H1 (cell line): ENCODE measurements at regions not wholly inside any gene's neighbourhood (a gene's known extent, or its start where the extent isn't known, plus 50 kb on each side); places are given as distances from the start of the nearest gene placed in this dataset.

Source experiments
- CTCF ChIA-PET: fragments of 300-600 bp; sonication (Branson Sonifier 250); formaldehyde crosslinking; loops from one replicate; lab custom pipeline; 2021; ENCODE audit not compliant: partially characterized antibody; lab: Charles Lee
- POLR2A ChIA-PET: fragments of 300-600 bp; sonication (Branson Sonifier 250); formaldehyde crosslinking; loops from one replicate; lab custom pipeline; 2021; ENCODE audit warnings: inconsistent platforms; ENCODE audit not compliant: partially characterized antibody; lab: Charles Lee
- DNase-seq, 2 experiments: peaks; one replicate each; pipeline versions ENCODE4 v3.0.0 to v3.0.0-alpha.2; 2010 to 2022; ENCODE audit warnings: low spot score in 2 of 2, low read depth in 1 of 2, mixed read lengths in 1 of 2
- FAIRE-seq: peaks from 2 replicates; lab custom pipeline; 2011; peaks lifted over from hg19 to GRCh38; lab: Jason Lieb, UNC
- H2AFZ ChIP-seq: 2 replicates; pipeline ENCODE4 v1.8.1; 2012; ENCODE audit warnings: low read length, inconsistent platforms
- H2AK5ac ChIP-seq: 2 replicates; pipeline ENCODE4 v1.6.1; 2013; ENCODE audit warnings: low read depth, low read length
- H2BK120ac ChIP-seq: replicated peaks from 2 replicates; pipeline ENCODE3; 2013; ENCODE audit warnings: low read depth, low read length, inconsistent platforms
- H2BK12ac ChIP-seq: 2 replicates; pipeline ENCODE4 v1.6.1; 2013; ENCODE audit warnings: low read depth, low read length
- H2BK15ac ChIP-seq: 2 replicates; pipeline ENCODE4 v1.6.1; 2013; ENCODE audit warnings: low read length
- H2BK20ac ChIP-seq: 2 replicates; pipeline ENCODE4 v1.6.1; 2013; ENCODE audit warnings: low read length
- H2BK5ac ChIP-seq: 2 replicates; pipeline ENCODE4 v1.6.1; 2013; ENCODE audit warnings: low read depth, low read length
- H3K14ac ChIP-seq: 2 replicates; pipeline ENCODE4 v1.6.1; 2013; ENCODE audit warnings: inconsistent platforms; ENCODE audit not compliant: insufficient read length
- H3K18ac ChIP-seq: 2 replicates; pipeline ENCODE4 v1.6.1; 2013; ENCODE audit warnings: low read length; ENCODE audit errors: extremely low read depth
- H3K23ac ChIP-seq: 2 replicates; pipeline ENCODE4 v1.6.1; 2013; ENCODE audit warnings: inconsistent platforms; ENCODE audit not compliant: insufficient read length
- H3K23me2 ChIP-seq: 2 replicates; pipeline ENCODE4 v1.6.1; 2013; ENCODE audit warnings: low read depth, low read length
- H3K27ac ChIP-seq: 2 replicates; pipeline ENCODE4 v1.6.1; 2011; ENCODE audit warnings: low read depth, low read length, inconsistent platforms
- H3K27me3 ChIP-seq, 4 experiments: replicated peaks in 1 of 4; 1 replicate in 1 of 4; 2 replicates in 3 of 4; pipeline versions ENCODE4 v1.6.1 to v1.8.1; 2011 to 2013; ENCODE audit warnings: low read length in 3 of 4, mild to moderate bottlenecking in 3 of 4, inconsistent platforms in 2 of 4, mixed read lengths in 2 of 4, moderate library complexity in 1 of 4; ENCODE audit not compliant: control insufficient read depth in 3 of 4, insufficient read depth in 3 of 4; ENCODE audit errors: extremely low read depth in 1 of 4
- H3K36me3 ChIP-seq, 4 experiments: 2 replicates each; pipeline versions ENCODE4 v1.6.1 to v1.8.1; 2011 to 2013; ENCODE audit warnings: mild to moderate bottlenecking in 4 of 4, low read length in 3 of 4, moderate library complexity in 2 of 4, control low read depth in 1 of 4, inconsistent platforms in 1 of 4; ENCODE audit not compliant: insufficient read depth in 4 of 4, control insufficient read depth in 2 of 4
- H3K4ac ChIP-seq: replicated peaks from 2 replicates; pipeline ENCODE3; 2013; ENCODE audit warnings: low read length, low read depth, mixed read lengths, inconsistent platforms; ENCODE audit not compliant: insufficient read length
- H3K4me1 ChIP-seq, 4 experiments: replicated peaks in 1 of 4; 1 replicate in 1 of 4; 2 replicates in 3 of 4; pipeline versions ENCODE4 v1.6.1 to v1.8.1; 2011 to 2013; ENCODE audit warnings: low read length in 3 of 4, inconsistent platforms in 2 of 4, mixed read lengths in 1 of 4; ENCODE audit not compliant: insufficient read depth in 4 of 4, control insufficient read depth in 3 of 4
- H3K4me2 ChIP-seq, 2 experiments: 2 replicates each; pipeline versions ENCODE4 v1.6.1 to v1.8.1; 2011 to 2013; ENCODE audit warnings: low read depth in 2 of 2, low read length in 2 of 2, control low read depth in 1 of 2, inconsistent platforms in 1 of 2, mild to moderate bottlenecking in 1 of 2; ENCODE audit not compliant: insufficient read depth in 1 of 2
- H3K4me3 ChIP-seq, 4 experiments: fragments of 200-600, 300-600 bp in 1 of 4; sonication (generic), shearing (Covaris generic), sonication (Bioruptor Twin) in 1 of 4; 2 replicates each; pipeline versions ENCODE4 v1.5.1 to v1.8.1; 2011 to 2016; ENCODE audit warnings: low read length in 4 of 4, low read depth in 3 of 4, control low read depth in 2 of 4, inconsistent platforms in 2 of 4, mild to moderate bottlenecking in 2 of 4, mixed read lengths in 1 of 4, moderate library complexity in 1 of 4; ENCODE audit not compliant: insufficient read depth in 2 of 4; ENCODE audit errors: extremely low read depth in 1 of 4
- H3K56ac ChIP-seq: replicated peaks from 2 replicates; pipeline ENCODE3; 2013; ENCODE audit warnings: low read depth, mild to moderate bottlenecking, mixed read lengths, low read length, inconsistent platforms; ENCODE audit not compliant: insufficient read length
- H3K79me1 ChIP-seq: 2 replicates; pipeline ENCODE4 v1.6.1; 2013; ENCODE audit warnings: low read depth, low read length, control low read depth
- H3K79me2 ChIP-seq, 2 experiments: 2 replicates each; pipeline versions ENCODE4 v1.6.1 to v1.8.1; 2012 to 2013; ENCODE audit warnings: low read length in 2 of 2, mild to moderate bottlenecking in 2 of 2, inconsistent platforms in 1 of 2; ENCODE audit not compliant: insufficient read depth in 2 of 2, control insufficient read depth in 1 of 2
- H3K9ac ChIP-seq, 4 experiments: replicated peaks in 1 of 4; 1 replicate in 1 of 4; 2 replicates in 3 of 4; pipeline versions ENCODE4 v1.6.1 to v1.8.1; 2011 to 2013; ENCODE audit warnings: low read depth in 3 of 4, low read length in 3 of 4, control low read depth in 2 of 4, mild to moderate bottlenecking in 2 of 4, moderate library complexity in 2 of 4, inconsistent platforms in 1 of 4; ENCODE audit errors: extremely low read depth in 1 of 4
- H3K9me3 ChIP-seq, 2 experiments: 2 replicates each; pipeline versions ENCODE4 v1.6.1 to v1.8.1; 2012 to 2013; ENCODE audit warnings: mild to moderate bottlenecking in 2 of 2, moderate library complexity in 2 of 2, control low read depth in 1 of 2, inconsistent platforms in 1 of 2, low read depth in 1 of 2, low read length in 1 of 2, mixed read lengths in 1 of 2; ENCODE audit not compliant: insufficient read depth in 2 of 2
- H4K20me1 ChIP-seq, 2 experiments: replicated peaks in 1 of 2; 2 replicates each; pipeline versions ENCODE3 to v1.8.1; 2011 to 2013; ENCODE audit warnings: inconsistent platforms in 2 of 2, low read length in 2 of 2, mild to moderate bottlenecking in 1 of 2; ENCODE audit not compliant: insufficient read depth in 2 of 2, control insufficient read depth in 1 of 2
- H4K5ac ChIP-seq: 2 replicates; pipeline ENCODE4 v1.6.1; 2013; ENCODE audit warnings: low read length, low read depth, mixed read lengths, inconsistent platforms; ENCODE audit not compliant: insufficient read length
- H4K8ac ChIP-seq: 2 replicates; pipeline ENCODE4 v1.8.0; 2013; ENCODE audit warnings: mild to moderate bottlenecking, moderate library complexity, low read length, inconsistent platforms; ENCODE audit not compliant: insufficient read depth; ENCODE audit errors: extremely low read depth
- H4K91ac ChIP-seq: replicated peaks from 2 replicates; pipeline ENCODE3; 2013; ENCODE audit warnings: low read length, mixed read lengths, inconsistent platforms; ENCODE audit not compliant: insufficient read length
- YY1 ChIP-seq: IDR thresholded peaks from 2 replicates; pipeline ENCODE4 v1.6.1; 2011; ENCODE audit warnings: low read depth, mild to moderate bottlenecking, low read length
- WGBS, 2 experiments: shearing (Covaris generic) in 1 of 2; methylation state at CpG; one replicate each; pipeline versions ENCODE4 v1.1.6 to v1.1.7; 2013 to 2015; ENCODE audit warnings: low lambda C conversion rate in 2 of 2, mixed read lengths in 2 of 2, inconsistent platforms in 1 of 2, low coverage in 1 of 2, missing lambda C conversion rate in 1 of 2; ENCODE audit not compliant: insufficient replicate concordance in 2 of 2, insufficient coverage in 1 of 2, insufficient read length in 1 of 2; ENCODE audit errors: extremely low coverage in 1 of 2, missing lambda C conversion rate in 1 of 2; 5-methylcytosine and 5-hydroxymethylcytosine counted together

- no peaks in the 10 kb centered on the region for H3K79me2 ChIP-seq
- H4K8ac ChIP-seq = no peak overlapping the region
- TF ChIP-seq YY1 = no peak
- H4K91ac ChIP-seq = no peak overlapping the region
- H3K14ac ChIP-seq = no peak overlapping the region
- H3K4me1 ChIP-seq = no peaks in the 10 kb centered on the region; a peak in 1 of 7 replicates
- H2AK5ac ChIP-seq = no peak overlapping the region
- H2BK120ac ChIP-seq = no peak overlapping the region
- H3K9ac ChIP-seq = no peak overlapping the region
- no peak overlapping the region for H2BK15ac ChIP-seq
- 95% methylated on average over 6 of the region's 6 CpGs; no CpG with 5 or more reads in 1 of the 2 experiments for WGBS, 2 experiments
- POLR2A ChIA-PET = no interaction called here
- FAIRE-seq (no peak), DNase-seq (no peak)
- H2BK20ac ChIP-seq = no peak overlapping the region
- no peak overlapping the region for H3K56ac ChIP-seq
- peak overlapping the region; percentile 71; the same call in 1 of the 2 replicates for H2AFZ ChIP-seq
- no peaks in the 10 kb centered on the region for H3K9me3 ChIP-seq
- no peaks in the 10 kb centered on the region for H3K36me3 ChIP-seq
- H3K18ac ChIP-seq = no peak overlapping the region
- H3K27ac ChIP-seq = no peak overlapping the region
- no peak overlapping the region for H3K4me3 ChIP-seq
- CTCF ChIA-PET = no interaction called here
- no peak overlapping the region for H2BK12ac ChIP-seq
- no peaks in the 10 kb centered on the region for H3K79me1 ChIP-seq
- H3K4me2 ChIP-seq = no peak overlapping the region
- no peak overlapping the region for H2BK5ac ChIP-seq
- H3K4ac ChIP-seq = no peak overlapping the region
- no peak overlapping the region for H4K5ac ChIP-seq
- no peak overlapping the region for H3K23ac ChIP-seq
- no peaks in the 10 kb centered on the region for H4K20me1 ChIP-seq
- H3K27me3 ChIP-seq = no peaks in the 10 kb centered on the region
- no peaks in the 10 kb centered on the region for H3K23me2 ChIP-seq
Observed at GRCh38 chr16:63059676-63060075, 1023.4 kb upstream of the CDH8 start.
